ENCODE measurements at regions not wholly inside any gene's neighbourhood (a gene's known extent, or its start where the extent isn't known, plus 50 kb on each side); places are given as distances from the start of the nearest gene placed in this dataset.

- H3K27me3 ChIP-seq (ENCODE audit: insufficient read depth, poor library complexity, severe bottlenecking) = no peaks in the 10 kb centered on the region
- TF ChIP-seq, protein P1, sequence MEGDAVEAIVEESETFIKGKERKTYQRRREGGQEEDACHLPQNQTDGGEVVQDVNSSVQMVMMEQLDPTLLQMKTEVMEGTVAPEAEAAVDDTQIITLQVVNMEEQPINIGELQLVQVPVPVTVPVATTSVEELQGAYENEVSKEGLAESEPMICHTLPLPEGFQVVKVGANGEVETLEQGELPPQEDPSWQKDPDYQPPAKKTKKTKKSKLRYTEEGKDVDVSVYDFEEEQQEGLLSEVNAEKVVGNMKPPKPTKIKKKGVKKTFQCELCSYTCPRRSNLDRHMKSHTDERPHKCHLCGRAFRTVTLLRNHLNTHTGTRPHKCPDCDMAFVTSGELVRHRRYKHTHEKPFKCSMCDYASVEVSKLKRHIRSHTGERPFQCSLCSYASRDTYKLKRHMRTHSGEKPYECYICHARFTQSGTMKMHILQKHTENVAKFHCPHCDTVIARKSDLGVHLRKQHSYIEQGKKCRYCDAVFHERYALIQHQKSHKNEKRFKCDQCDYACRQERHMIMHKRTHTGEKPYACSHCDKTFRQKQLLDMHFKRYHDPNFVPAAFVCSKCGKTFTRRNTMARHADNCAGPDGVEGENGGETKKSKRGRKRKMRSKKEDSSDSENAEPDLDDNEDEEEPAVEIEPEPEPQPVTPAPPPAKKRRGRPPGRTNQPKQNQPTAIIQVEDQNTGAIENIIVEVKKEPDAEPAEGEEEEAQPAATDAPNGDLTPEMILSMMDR (IDR thresholded peaks at IDR 0.05; ENCODE audit: poor library complexity, severe bottlenecking) = no peak
- H3K27ac ChIP-seq (ENCODE audit: poor library complexity, severe bottlenecking) = no peak overlapping the region
- DNase-seq (ENCODE audit: low spot score) (no peak), ATAC-seq (ENCODE audit: low read depth) (no peak)
- H3K9me3 ChIP-seq (ENCODE audit: severe bottlenecking) = no peaks in the 10 kb centered on the region
- H3K36me3 ChIP-seq (ENCODE audit: low read depth) = no peaks in the 10 kb centered on the region
- H3K4me1 ChIP-seq (ENCODE audit: insufficient read depth, poor library complexity, severe bottlenecking) = no peaks in the 10 kb centered on the region
- H3K4me3 ChIP-seq (ENCODE audit: severe bottlenecking) = no peak overlapping the region
Observed at GRCh38 chr9:81380504-81381359, 308.6 kb downstream of the TLE1 start.

- DNase-seq (ENCODE audit: low spot score) (no peak), ATAC-seq (ENCODE audit: low read depth) (no peak)
- no peak overlapping the region for H3K4me3 ChIP-seq (ENCODE audit: severe bottlenecking)
- no peaks in the 10 kb centered on the region for H3K4me1 ChIP-seq (ENCODE audit: insufficient read depth, poor library complexity, severe bottlenecking)
- H3K9me3 ChIP-seq (ENCODE audit: severe bottlenecking) = no peaks in the 10 kb centered on the region
- TF ChIP-seq, protein P1 (IDR thresholded peaks at IDR 0.05; ENCODE audit: poor library complexity, severe bottlenecking) = no peak
- H3K27ac ChIP-seq (ENCODE audit: poor library complexity, severe bottlenecking) = no peak overlapping the region
- H3K27me3 ChIP-seq (ENCODE audit: insufficient read depth, poor library complexity, severe bottlenecking) = no peaks in the 10 kb centered on the region
- H3K36me3 ChIP-seq (ENCODE audit: low read depth) = no peaks in the 10 kb centered on the region
Observed at GRCh38 chr9:81379655-81380054, 309.7 kb downstream of the TLE1 start.

- DNase-seq (ENCODE audit: low spot score) (no peak), ATAC-seq (ENCODE audit: low read depth) (no peak)
- H3K4me1 ChIP-seq (ENCODE audit: insufficient read depth, poor library complexity, severe bottlenecking) = no peaks in the 10 kb centered on the region
- H3K9me3 ChIP-seq (ENCODE audit: severe bottlenecking) = no peaks in the 10 kb centered on the region
- TF ChIP-seq, protein P1 (IDR thresholded peaks at IDR 0.05; ENCODE audit: poor library complexity, severe bottlenecking) = no peak
- no peak overlapping the region for H3K4me3 ChIP-seq (ENCODE audit: severe bottlenecking)
- H3K27me3 ChIP-seq (ENCODE audit: insufficient read depth, poor library complexity, severe bottlenecking) = no peaks in the 10 kb centered on the region
- no peak overlapping the region for H3K27ac ChIP-seq (ENCODE audit: poor library complexity, severe bottlenecking)
- no peaks in the 10 kb centered on the region for H3K36me3 ChIP-seq (ENCODE audit: low read depth)
Observed at GRCh38 chr9:81377921-81378320, 311.4 kb downstream of the TLE1 start.

GRCh38 chr9:81377320-81377719 is 312.0 kb downstream of the TLE1 start:
- H3K4me3 ChIP-seq (ENCODE audit: severe bottlenecking) = no peak overlapping the region
- no peaks in the 10 kb centered on the region for H3K4me1 ChIP-seq (ENCODE audit: insufficient read depth, poor library complexity, severe bottlenecking)
- no peaks in the 10 kb centered on the region for H3K36me3 ChIP-seq (ENCODE audit: low read depth)
- DNase-seq (ENCODE audit: low spot score) = no peak
- ATAC-seq (ENCODE audit: low read depth) = no peak
- TF ChIP-seq, protein P1 (IDR thresholded peaks at IDR 0.05; ENCODE audit: poor library complexity, severe bottlenecking) = no peak
- H3K27ac ChIP-seq (ENCODE audit: poor library complexity, severe bottlenecking) = no peak overlapping the region
- no peaks in the 10 kb centered on the region for H3K9me3 ChIP-seq (ENCODE audit: severe bottlenecking)
- no peaks in the 10 kb centered on the region for H3K27me3 ChIP-seq (ENCODE audit: insufficient read depth, poor library complexity, severe bottlenecking)

Data from RWPE2 (cell line).